H1 (cell line): ENCODE measurements at regions not wholly inside any gene's neighbourhood (a gene's known extent, or its start where the extent isn't known, plus 50 kb on each side); places are given as distances from the start of the nearest gene placed in this dataset.

Source experiments
- CTCF ChIA-PET: fragments of 300-600 bp; sonication (Branson Sonifier 250); formaldehyde crosslinking; loops from one replicate; lab custom pipeline; 2021; ENCODE audit not compliant: partially characterized antibody; lab: Charles Lee
- POLR2A ChIA-PET: fragments of 300-600 bp; sonication (Branson Sonifier 250); formaldehyde crosslinking; loops from one replicate; lab custom pipeline; 2021; ENCODE audit warnings: inconsistent platforms; ENCODE audit not compliant: partially characterized antibody; lab: Charles Lee
- DNase-seq, 2 experiments: peaks; one replicate each; pipeline versions ENCODE4 v3.0.0 to v3.0.0-alpha.2; 2010 to 2022; ENCODE audit warnings: low spot score in 2 of 2, low read depth in 1 of 2, mixed read lengths in 1 of 2
- FAIRE-seq: peaks from 2 replicates; lab custom pipeline; 2011; peaks lifted over from hg19 to GRCh38; lab: Jason Lieb, UNC
- H2AFZ ChIP-seq: 2 replicates; pipeline ENCODE4 v1.8.1; 2012; ENCODE audit warnings: low read length, inconsistent platforms
- H2AK5ac ChIP-seq: 2 replicates; pipeline ENCODE4 v1.6.1; 2013; ENCODE audit warnings: low read depth, low read length
- H2BK120ac ChIP-seq: replicated peaks from 2 replicates; pipeline ENCODE3; 2013; ENCODE audit warnings: low read depth, low read length, inconsistent platforms
- H2BK12ac ChIP-seq: 2 replicates; pipeline ENCODE4 v1.6.1; 2013; ENCODE audit warnings: low read depth, low read length
- H2BK15ac ChIP-seq: 2 replicates; pipeline ENCODE4 v1.6.1; 2013; ENCODE audit warnings: low read length
- H2BK20ac ChIP-seq: 2 replicates; pipeline ENCODE4 v1.6.1; 2013; ENCODE audit warnings: low read length
- H2BK5ac ChIP-seq: 2 replicates; pipeline ENCODE4 v1.6.1; 2013; ENCODE audit warnings: low read depth, low read length
- H3K14ac ChIP-seq: 2 replicates; pipeline ENCODE4 v1.6.1; 2013; ENCODE audit warnings: inconsistent platforms; ENCODE audit not compliant: insufficient read length
- H3K18ac ChIP-seq: 2 replicates; pipeline ENCODE4 v1.6.1; 2013; ENCODE audit warnings: low read length; ENCODE audit errors: extremely low read depth
- H3K23ac ChIP-seq: 2 replicates; pipeline ENCODE4 v1.6.1; 2013; ENCODE audit warnings: inconsistent platforms; ENCODE audit not compliant: insufficient read length
- H3K23me2 ChIP-seq: 2 replicates; pipeline ENCODE4 v1.6.1; 2013; ENCODE audit warnings: low read depth, low read length
- H3K27ac ChIP-seq: 2 replicates; pipeline ENCODE4 v1.6.1; 2011; ENCODE audit warnings: low read depth, low read length, inconsistent platforms
- H3K27me3 ChIP-seq, 4 experiments: replicated peaks in 1 of 4; 1 replicate in 1 of 4; 2 replicates in 3 of 4; pipeline versions ENCODE4 v1.6.1 to v1.8.1; 2011 to 2013; ENCODE audit warnings: low read length in 3 of 4, mild to moderate bottlenecking in 3 of 4, inconsistent platforms in 2 of 4, mixed read lengths in 2 of 4, moderate library complexity in 1 of 4; ENCODE audit not compliant: control insufficient read depth in 3 of 4, insufficient read depth in 3 of 4; ENCODE audit errors: extremely low read depth in 1 of 4
- H3K36me3 ChIP-seq, 4 experiments: 2 replicates each; pipeline versions ENCODE4 v1.6.1 to v1.8.1; 2011 to 2013; ENCODE audit warnings: mild to moderate bottlenecking in 4 of 4, low read length in 3 of 4, moderate library complexity in 2 of 4, control low read depth in 1 of 4, inconsistent platforms in 1 of 4; ENCODE audit not compliant: insufficient read depth in 4 of 4, control insufficient read depth in 2 of 4
- H3K4ac ChIP-seq: replicated peaks from 2 replicates; pipeline ENCODE3; 2013; ENCODE audit warnings: low read length, low read depth, mixed read lengths, inconsistent platforms; ENCODE audit not compliant: insufficient read length
- H3K4me1 ChIP-seq, 4 experiments: replicated peaks in 1 of 4; 1 replicate in 1 of 4; 2 replicates in 3 of 4; pipeline versions ENCODE4 v1.6.1 to v1.8.1; 2011 to 2013; ENCODE audit warnings: low read length in 3 of 4, inconsistent platforms in 2 of 4, mixed read lengths in 1 of 4; ENCODE audit not compliant: insufficient read depth in 4 of 4, control insufficient read depth in 3 of 4
- H3K4me2 ChIP-seq, 2 experiments: 2 replicates each; pipeline versions ENCODE4 v1.6.1 to v1.8.1; 2011 to 2013; ENCODE audit warnings: low read depth in 2 of 2, low read length in 2 of 2, control low read depth in 1 of 2, inconsistent platforms in 1 of 2, mild to moderate bottlenecking in 1 of 2; ENCODE audit not compliant: insufficient read depth in 1 of 2
- H3K4me3 ChIP-seq, 4 experiments: fragments of 200-600, 300-600 bp in 1 of 4; sonication (generic), shearing (Covaris generic), sonication (Bioruptor Twin) in 1 of 4; 2 replicates each; pipeline versions ENCODE4 v1.5.1 to v1.8.1; 2011 to 2016; ENCODE audit warnings: low read length in 4 of 4, low read depth in 3 of 4, control low read depth in 2 of 4, inconsistent platforms in 2 of 4, mild to moderate bottlenecking in 2 of 4, mixed read lengths in 1 of 4, moderate library complexity in 1 of 4; ENCODE audit not compliant: insufficient read depth in 2 of 4; ENCODE audit errors: extremely low read depth in 1 of 4
- H3K56ac ChIP-seq: replicated peaks from 2 replicates; pipeline ENCODE3; 2013; ENCODE audit warnings: low read depth, mild to moderate bottlenecking, mixed read lengths, low read length, inconsistent platforms; ENCODE audit not compliant: insufficient read length
- H3K79me1 ChIP-seq: 2 replicates; pipeline ENCODE4 v1.6.1; 2013; ENCODE audit warnings: low read depth, low read length, control low read depth
- H3K79me2 ChIP-seq, 2 experiments: 2 replicates each; pipeline versions ENCODE4 v1.6.1 to v1.8.1; 2012 to 2013; ENCODE audit warnings: low read length in 2 of 2, mild to moderate bottlenecking in 2 of 2, inconsistent platforms in 1 of 2; ENCODE audit not compliant: insufficient read depth in 2 of 2, control insufficient read depth in 1 of 2
- H3K9ac ChIP-seq, 4 experiments: replicated peaks in 1 of 4; 1 replicate in 1 of 4; 2 replicates in 3 of 4; pipeline versions ENCODE4 v1.6.1 to v1.8.1; 2011 to 2013; ENCODE audit warnings: low read depth in 3 of 4, low read length in 3 of 4, control low read depth in 2 of 4, mild to moderate bottlenecking in 2 of 4, moderate library complexity in 2 of 4, inconsistent platforms in 1 of 4; ENCODE audit errors: extremely low read depth in 1 of 4
- H3K9me3 ChIP-seq, 2 experiments: 2 replicates each; pipeline versions ENCODE4 v1.6.1 to v1.8.1; 2012 to 2013; ENCODE audit warnings: mild to moderate bottlenecking in 2 of 2, moderate library complexity in 2 of 2, control low read depth in 1 of 2, inconsistent platforms in 1 of 2, low read depth in 1 of 2, low read length in 1 of 2, mixed read lengths in 1 of 2; ENCODE audit not compliant: insufficient read depth in 2 of 2
- H4K20me1 ChIP-seq, 2 experiments: replicated peaks in 1 of 2; 2 replicates each; pipeline versions ENCODE3 to v1.8.1; 2011 to 2013; ENCODE audit warnings: inconsistent platforms in 2 of 2, low read length in 2 of 2, mild to moderate bottlenecking in 1 of 2; ENCODE audit not compliant: insufficient read depth in 2 of 2, control insufficient read depth in 1 of 2
- H4K5ac ChIP-seq: 2 replicates; pipeline ENCODE4 v1.6.1; 2013; ENCODE audit warnings: low read length, low read depth, mixed read lengths, inconsistent platforms; ENCODE audit not compliant: insufficient read length
- H4K8ac ChIP-seq: 2 replicates; pipeline ENCODE4 v1.8.0; 2013; ENCODE audit warnings: mild to moderate bottlenecking, moderate library complexity, low read length, inconsistent platforms; ENCODE audit not compliant: insufficient read depth; ENCODE audit errors: extremely low read depth
- H4K91ac ChIP-seq: replicated peaks from 2 replicates; pipeline ENCODE3; 2013; ENCODE audit warnings: low read length, mixed read lengths, inconsistent platforms; ENCODE audit not compliant: insufficient read length
- CBX5 ChIP-seq: fragments of 300-800, 300-1000 bp; sonication (generic); IDR thresholded peaks from 2 replicates; pipeline ENCODE4 v1.7.1; 2016; ENCODE audit warnings: antibody characterized with exemption, low read length, low read depth
- EGR1 ChIP-seq: IDR thresholded peaks from 2 replicates; pipeline ENCODE4 v1.6.1; 2011; ENCODE audit warnings: low read depth, low read length, borderline replicate concordance
- HDAC2 ChIP-seq, 2 experiments: fragments of 300-600 bp in 1 of 2; sonication (generic) in 1 of 2; IDR thresholded peaks; 2 replicates each; pipeline ENCODE4 v1.6.1; 2011 to 2012; ENCODE audit warnings: low read depth in 2 of 2, low read length in 2 of 2, mild to moderate bottlenecking in 2 of 2, moderate library complexity in 2 of 2, borderline replicate concordance in 1 of 2, inconsistent platforms in 1 of 2
- SIX5 ChIP-seq: IDR thresholded peaks from 2 replicates; pipeline ENCODE4 v1.6.1; 2011; ENCODE audit warnings: mild to moderate bottlenecking, low read depth, low read length
- SP4 ChIP-seq: IDR thresholded peaks from 2 replicates; pipeline ENCODE4 v1.6.1; 2012; ENCODE audit warnings: low read length, inconsistent platforms
- TAF7 ChIP-seq: optimal IDR thresholded peaks from 2 replicates; pipeline ENCODE3; 2011; ENCODE audit warnings: low read depth, mild to moderate bottlenecking, inconsistent platforms, low read length, moderate library complexity, borderline replicate concordance
- ZNF274 ChIP-seq: IDR thresholded peaks from 2 replicates; pipeline ENCODE4 v1.7.0; 2012; ENCODE audit warnings: low read length, borderline replicate concordance; ENCODE audit errors: extremely low read depth
- WGBS, 2 experiments: shearing (Covaris generic) in 1 of 2; methylation state at CpG; one replicate each; pipeline versions ENCODE4 v1.1.6 to v1.1.7; 2013 to 2015; ENCODE audit warnings: low lambda C conversion rate in 2 of 2, mixed read lengths in 2 of 2, inconsistent platforms in 1 of 2, low coverage in 1 of 2, missing lambda C conversion rate in 1 of 2; ENCODE audit not compliant: insufficient replicate concordance in 2 of 2, insufficient coverage in 1 of 2, insufficient read length in 1 of 2; ENCODE audit errors: extremely low coverage in 1 of 2, missing lambda C conversion rate in 1 of 2; 5-methylcytosine and 5-hydroxymethylcytosine counted together

GRCh38 chr16:13558752-13559151 lies 361.2 kb upstream of the ERCC4 start:
- H3K9ac ChIP-seq: no peak overlapping the region
- H4K5ac ChIP-seq: no peak overlapping the region
- peaks cover 0 to 7% (median 4%) of the 10 kb centered on the region in 4 experiments; a peak in 5 of 7 replicates for H3K4me1 ChIP-seq
- H3K56ac ChIP-seq: no peak overlapping the region
- H2BK15ac ChIP-seq: no peak overlapping the region
- no peak overlapping the region for H3K4me3 ChIP-seq
- FAIRE-seq: no peak
- no peaks in the 10 kb centered on the region for H3K36me3 ChIP-seq
- no peak overlapping the region for H3K4me2 ChIP-seq
- no peak overlapping the region for H2BK20ac ChIP-seq
- CTCF ChIA-PET: interaction anchor here (1.8 kb wide), 1 partner anchor 209 kb away, joined by 8 read pairs; no protein-coding TSS in a partner anchor
- no peaks in the 10 kb centered on the region for H3K23me2 ChIP-seq
- H4K91ac ChIP-seq: no peak overlapping the region
- H3K4ac ChIP-seq: no peak overlapping the region
- no peaks in the 10 kb centered on the region for H3K27me3 ChIP-seq
- no peak overlapping the region for H2BK5ac ChIP-seq
- no peak for DNase-seq
- TF ChIP-seq SP4 (no peak), ZNF274 (no peak), HDAC2 (IDR thresholded peaks at IDR 0.05; ENCODE audit: borderline replicate concordance in 1 of 2, low read depth in 2 of 2, low read length in 2 of 2) (no peak), CBX5 (no peak), EGR1 (no peak), SIX5 (no peak), TAF7 (no peak)
- TF ChIP-seq, all 59 proteins: peak for 0
- POLR2A ChIA-PET: no interaction called here
- Histone ChIP-seq H2BK12ac (no peak overlapping the region), H3K9me3 (no peaks in the 10 kb centered on the region), H3K14ac (no peak overlapping the region), H2AK5ac (no peak overlapping the region), H4K8ac (no peak overlapping the region), H3K23ac (no peak overlapping the region), H3K79me2 (no peaks in the 10 kb centered on the region), H4K20me1 (no peaks in the 10 kb centered on the region), H2BK120ac (no peak overlapping the region), H3K18ac (no peak overlapping the region), H2AFZ (no peak overlapping the region), H3K79me1 (no peaks in the 10 kb centered on the region), H3K27ac (no peak overlapping the region)
- WGBS, 2 experiments: 91% methylated on average over 4 of the region's 4 CpGs; no CpG with 5 or more reads in 1 of the 2 experiments
